ENCODE measurements at regions not wholly inside any gene's neighbourhood (a gene's known extent, or its start where the extent isn't known, plus 50 kb on each side); places are given as distances from the start of the nearest gene placed in this dataset.

GRCh38 chr2:221724631-221725203 is 152.6 kb upstream of the EPHA4 start:
- TF ChIP-seq CTCF (IDR thresholded peaks at IDR 0.05) (no peak), POLR2A (IDR thresholded peaks at IDR 0.05) (no peak)

Measured in uterus (tissue), 2 donors.